Midbrain (tissue), 1 donor: ENCODE measurements at regions not wholly inside any gene's neighbourhood (a gene's known extent, or its start where the extent isn't known, plus 50 kb on each side); places are given as distances from the start of the nearest gene placed in this dataset.

Experiments used
- DNase-seq: peaks from one replicate; lab custom pipeline; 2025; lab: John Stamatoyannopoulos, UW

DNA sequence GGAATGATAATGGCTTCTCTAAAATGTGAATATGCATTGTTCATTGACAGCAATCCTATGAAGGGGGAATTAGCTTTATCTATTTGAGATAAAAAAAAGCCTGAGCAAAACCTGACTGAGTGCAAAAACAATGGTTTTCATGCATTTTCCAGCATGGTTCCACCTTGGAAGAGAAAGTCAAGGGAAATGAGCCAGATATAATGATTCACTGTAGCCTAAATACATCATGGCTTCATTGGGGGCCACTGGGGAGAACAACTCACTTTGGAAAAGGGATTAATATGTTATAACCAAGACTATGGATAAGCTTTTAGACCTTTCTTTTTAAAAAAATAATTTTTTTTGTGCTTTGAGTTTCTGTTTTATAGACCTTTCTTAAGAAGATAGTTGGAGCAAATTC, 679.7 kb downstream of the NYAP2 start:
- DNase-seq: no peak

DNA sequence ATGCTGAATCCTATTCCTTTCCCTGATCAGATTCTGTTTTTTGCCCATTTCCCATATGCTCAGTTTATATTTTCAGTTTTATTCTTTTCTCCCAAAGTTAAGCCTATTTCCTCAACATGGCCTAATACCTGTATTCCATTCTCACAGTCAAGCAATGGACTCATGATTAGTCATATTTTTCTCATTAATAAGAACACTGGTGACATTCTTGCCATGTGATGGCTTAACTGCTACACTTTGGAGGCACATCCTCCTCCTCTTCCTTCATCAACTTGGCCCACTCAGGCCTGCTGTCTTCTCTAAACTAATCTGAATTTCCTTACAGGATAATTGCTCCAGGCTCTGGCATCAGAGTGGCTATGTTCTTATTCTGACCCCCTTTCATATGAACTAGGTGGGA, 679.2 kb downstream of the NYAP2 start:
- DNase-seq: no peak

DNA sequence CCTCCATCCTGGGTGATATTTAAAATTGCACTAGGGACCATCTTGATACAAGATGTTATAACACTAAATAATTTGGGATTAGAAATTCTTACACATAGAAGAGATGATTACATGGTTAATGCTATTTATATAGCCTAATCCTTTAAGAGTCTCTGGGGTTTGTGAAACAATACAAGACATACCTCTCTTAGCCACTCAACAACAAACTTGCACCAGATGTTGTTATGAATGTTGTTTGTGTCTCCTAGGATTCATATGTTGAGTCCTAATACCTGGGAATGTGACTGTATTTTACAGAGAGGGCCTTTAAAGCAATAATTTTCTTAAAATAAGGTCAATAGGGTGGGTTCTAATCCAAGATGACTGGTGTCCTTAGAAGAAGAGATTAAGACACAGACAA, 678.3 kb downstream of the NYAP2 start:
- no peak for DNase-seq

DNA sequence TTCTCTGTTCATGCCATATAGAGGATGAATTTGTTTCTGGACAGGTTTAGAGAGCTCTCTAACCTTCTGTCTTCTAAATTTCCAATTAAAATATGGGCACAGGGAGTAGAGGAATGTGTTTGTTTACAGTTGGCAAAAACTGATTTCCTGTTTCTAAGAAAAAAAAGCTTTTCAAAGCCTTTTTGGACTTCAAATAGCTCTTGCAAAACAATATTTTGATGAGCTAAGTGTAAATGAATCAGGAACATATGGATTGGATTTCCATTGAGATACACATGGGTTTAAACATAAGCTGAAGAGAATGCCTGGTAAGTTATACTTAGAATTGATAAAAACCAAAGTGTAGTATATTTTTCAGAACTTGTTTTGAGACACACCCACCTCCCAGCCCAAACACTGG, 677.5 kb downstream of the NYAP2 start:
- no peak for DNase-seq

DNA sequence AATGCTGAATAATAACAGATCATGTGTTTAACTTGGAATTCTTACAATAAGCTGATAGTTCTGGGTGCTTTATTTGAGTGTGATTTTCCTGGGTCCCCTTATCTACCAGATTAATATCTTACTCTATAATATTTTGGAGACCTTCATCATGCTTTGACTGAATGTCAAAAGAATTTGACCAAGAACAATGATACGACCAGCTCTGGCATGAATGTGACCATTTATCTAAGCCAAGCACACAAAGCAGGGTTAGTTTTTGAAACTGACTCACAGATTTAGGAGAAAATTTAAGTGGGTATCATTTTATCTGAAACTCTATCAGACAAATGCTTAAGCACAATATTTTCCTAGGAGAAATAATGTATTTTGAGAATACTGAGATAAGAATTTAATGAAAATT, 677.0 kb downstream of the NYAP2 start:
- DNase-seq: no peak

DNA sequence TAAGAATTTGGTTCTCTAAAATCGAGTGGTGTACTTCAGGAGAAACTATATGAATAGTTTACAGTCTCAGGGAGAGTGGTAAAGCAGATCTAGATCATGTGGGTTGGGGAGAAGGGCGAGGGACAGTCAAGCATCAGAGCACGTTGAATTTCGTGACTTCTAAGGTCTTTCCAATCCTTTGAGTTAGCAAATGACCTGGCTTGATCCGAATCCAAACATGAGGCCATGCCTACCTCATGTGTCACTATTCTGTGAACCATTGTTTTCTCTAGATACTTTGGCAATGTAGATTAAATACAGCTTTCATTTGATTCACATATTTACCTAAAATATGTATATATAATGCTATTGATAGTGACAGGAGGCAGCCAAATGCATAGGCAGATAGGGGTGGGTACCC, 674.9 kb downstream of the NYAP2 start:
- DNase-seq: no peak

DNA sequence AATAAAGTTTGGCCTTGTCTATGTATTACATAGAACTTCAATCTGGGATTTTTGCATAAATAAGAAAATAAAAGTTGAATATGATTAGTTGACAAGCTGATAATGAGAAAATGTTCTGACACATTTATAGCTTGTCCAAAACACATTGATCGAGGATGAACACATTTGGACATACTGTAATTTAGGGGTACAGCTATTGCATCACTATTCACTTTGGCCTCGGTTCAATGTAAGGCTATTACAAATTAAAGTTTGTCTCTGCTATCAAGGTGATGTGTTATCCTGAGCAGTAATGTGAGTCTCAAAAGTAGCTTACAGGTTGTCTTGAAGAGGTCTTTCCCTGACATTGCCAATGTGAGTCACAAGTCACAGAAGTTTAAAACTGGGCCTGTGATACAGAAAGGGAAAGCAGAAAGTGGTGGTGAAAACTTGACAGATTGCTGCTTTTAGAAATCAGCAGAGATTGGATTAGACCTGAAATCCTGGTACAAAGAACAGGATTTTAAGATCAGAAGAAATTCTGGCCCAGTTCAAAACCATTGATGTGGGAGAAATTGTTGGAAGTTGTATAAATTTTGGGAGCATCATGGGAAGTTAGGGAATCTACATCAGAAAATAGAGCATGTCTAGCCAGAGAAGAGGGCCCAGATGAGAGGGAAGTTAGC, 674.1 kb downstream of the NYAP2 start:
- DNase-seq: no peak

DNA sequence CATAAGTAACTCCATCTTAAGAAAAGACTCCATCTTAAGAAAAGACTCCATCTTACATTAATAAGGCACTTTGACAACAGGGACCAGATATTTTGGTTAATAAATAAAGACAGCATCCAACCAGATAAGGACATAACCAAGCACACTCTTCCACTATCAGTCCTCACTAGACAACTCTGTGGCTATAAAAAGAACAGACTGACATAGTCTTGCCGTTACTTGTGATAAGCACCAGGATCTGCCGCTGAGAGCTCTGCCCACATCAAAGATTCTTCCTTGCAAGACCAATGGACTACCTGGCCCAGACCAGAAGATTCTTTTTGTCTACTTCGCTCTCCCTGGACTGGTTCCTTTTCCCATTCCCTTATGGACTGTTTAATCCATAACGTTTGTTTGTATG, 667.4 kb downstream of the NYAP2 start:
- no peak for DNase-seq

DNA sequence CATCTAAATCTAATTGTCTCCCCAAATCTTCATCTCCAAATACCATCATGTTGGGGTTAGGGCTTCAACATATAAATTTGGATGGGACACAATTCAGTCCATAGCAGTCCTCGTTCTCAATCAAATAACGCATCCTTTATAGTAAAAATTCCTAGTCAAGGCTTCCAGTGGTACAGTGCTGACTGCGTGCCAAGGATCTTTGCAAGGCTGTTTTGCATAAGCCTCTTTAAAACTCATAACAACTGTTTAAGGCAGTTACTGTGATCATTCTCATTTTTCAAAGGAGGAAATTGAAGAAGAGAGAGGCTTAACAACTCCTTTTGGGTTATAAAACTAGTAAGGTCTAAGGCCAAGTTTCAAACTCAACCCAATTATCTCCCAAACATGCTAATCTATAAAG, 666.9 kb downstream of the NYAP2 start:
- DNase-seq: no peak

DNA sequence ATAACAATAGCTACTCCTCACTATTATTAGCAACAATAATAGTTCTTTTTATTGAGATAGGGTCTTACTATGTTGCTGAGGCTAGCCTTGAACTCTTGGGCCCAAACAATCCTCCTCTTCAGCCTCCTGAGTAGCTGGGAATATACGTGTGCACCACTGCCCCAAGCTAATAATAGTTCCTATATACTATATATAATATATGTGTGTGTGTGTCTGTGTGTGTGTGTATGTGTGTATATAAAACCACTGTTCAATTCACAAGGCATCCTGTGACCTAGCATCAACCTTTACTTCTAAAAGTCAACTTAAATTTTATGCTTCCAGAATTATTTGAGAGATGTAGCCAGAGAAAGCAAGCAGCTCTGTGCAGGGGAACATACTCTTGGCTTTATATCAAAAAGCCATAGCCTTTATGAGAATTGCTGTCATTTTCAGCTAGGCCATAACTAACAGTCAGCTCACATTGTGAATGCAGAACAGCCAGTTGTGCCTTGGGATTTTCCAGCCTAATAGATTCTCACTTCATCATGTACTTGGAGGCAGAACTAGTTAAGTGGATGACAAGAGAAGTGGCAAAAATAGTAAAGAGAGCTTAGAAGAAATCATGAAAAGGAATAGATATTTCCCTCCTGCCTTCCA, 665.5 kb downstream of the NYAP2 start:
- DNase-seq: no peak

DNA sequence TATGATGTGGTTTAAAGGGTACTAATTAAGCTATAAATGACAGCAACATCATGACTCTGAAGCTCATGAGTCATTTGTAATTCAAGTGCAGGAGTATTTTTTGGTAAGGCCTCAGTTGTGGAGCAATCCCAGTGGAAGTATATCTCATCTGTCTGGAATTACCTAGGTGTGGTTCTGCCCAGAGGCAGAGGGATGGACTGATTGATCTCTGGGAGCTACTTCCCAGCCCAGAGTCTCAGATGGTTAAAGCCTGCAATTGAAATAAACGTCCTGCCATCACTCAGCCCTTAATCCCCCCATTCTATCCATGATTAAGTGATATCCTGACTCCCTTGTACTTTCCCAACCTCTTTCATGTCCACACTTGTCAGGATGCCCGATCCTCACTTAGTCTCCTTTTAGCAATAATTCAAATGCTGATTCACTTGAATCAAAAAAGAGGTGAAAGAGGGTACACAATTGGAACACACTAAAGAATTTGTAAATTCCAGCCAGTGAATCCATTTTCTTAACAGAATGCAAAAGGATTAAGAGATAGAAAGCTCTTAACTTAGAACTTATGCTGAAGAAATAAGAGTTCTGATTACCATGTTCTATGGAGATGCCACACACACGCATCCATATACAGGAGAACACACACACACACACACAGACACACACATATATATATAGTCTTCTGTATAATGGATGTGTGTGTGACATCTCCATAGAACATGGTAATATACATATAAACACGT, 664.4 kb downstream of the NYAP2 start:
- no peak for DNase-seq

DNA sequence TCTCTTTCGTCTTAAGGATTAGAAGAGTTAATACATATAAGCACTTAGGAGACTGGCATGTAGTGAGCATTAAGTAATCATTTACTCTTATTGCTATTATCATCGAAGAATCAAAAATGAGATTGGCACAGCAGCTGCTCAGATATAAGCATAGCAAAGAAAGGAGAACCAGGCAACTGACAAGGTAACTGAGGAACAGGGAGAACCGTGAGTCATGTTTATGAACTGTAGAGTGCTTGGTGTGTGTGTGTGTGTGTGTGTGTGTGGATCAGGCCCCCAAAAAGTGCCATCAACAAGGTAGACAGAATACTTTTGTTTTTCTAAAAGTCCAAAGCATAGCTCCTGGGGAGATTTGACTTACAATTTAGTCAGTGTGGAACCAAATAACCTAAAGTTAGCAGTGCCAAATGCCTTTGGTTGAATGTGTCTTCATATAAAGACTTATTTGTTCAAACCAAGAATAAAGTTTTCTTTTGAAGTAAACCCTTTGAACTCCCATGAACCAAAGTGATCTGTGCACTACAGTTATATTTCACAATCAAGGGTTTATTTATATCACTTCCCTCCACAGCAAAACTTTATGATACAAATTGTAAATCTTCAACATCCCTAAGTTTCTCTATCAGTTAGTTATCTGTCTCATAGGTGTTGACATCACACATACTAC, 660.6 kb downstream of the NYAP2 start:
- DNase-seq: no peak

DNA sequence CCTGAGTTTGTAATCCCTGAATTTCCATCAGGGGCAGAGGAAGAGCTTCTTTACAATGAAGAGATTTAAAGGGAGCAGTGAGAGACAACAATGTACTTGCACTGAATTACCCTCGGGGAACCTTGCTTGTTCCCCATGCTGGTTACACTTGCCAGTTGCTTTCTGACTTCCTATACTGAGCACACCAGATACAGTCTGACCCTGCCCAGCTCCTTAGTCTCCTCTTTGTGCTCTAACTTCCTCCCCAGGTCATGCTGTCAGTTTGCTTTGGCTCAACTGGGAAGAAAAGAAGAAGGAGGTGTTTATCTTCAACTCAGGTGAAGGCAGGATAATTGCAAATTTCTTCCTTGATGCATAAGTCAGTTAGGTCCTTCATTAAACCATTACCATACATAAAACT, 658.4 kb downstream of the NYAP2 start:
- DNase-seq: no peak

DNA sequence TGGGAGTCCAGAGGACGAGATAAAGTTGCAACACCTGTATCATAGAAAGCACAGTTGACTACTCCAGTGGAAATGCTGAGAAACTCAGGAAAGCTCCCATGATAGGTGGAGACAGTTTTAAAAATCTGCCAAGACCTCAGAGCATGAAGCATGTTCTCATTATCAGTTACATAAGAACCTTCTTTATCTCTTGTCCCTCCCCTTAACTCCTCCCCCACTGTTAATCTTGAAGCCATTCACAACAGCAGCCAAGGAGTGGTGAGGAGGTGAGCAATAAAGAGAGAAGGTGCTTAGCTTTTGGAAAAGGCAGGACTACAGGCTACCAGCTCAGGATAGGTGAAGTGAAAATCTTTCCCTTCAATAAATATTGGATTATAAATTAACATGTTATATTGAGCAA, 657.9 kb downstream of the NYAP2 start:
- no peak for DNase-seq

DNA sequence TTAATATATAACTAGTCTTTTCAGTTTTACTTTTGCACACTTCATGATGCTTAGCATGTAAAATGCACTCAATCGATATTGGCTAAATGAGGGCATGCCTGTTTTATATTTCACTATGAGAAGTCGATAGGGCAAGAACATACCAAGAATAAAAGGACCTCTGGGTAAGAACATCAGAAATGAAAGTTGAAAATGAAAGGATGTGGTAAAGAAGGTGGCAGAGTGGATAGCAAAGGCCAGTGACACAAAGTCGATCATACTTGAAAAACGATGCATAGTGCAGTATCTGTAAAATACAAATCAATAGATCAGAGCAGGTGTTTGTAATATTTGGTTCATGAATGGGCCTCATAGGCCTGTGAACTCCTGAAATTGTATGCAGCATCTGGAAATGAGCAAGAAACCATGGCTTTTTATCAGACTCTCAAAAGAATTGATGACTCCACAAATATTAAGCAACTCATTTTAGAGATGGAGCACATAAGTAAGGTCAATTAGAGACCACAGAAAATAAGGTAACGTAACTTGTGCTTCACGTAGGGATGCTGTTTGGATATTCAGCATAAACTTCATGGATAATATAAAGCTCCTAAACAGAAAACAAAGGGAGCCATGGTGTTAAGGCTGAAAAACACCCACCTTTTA, 653.4 kb downstream of the NYAP2 start:
- DNase-seq: no peak

DNA sequence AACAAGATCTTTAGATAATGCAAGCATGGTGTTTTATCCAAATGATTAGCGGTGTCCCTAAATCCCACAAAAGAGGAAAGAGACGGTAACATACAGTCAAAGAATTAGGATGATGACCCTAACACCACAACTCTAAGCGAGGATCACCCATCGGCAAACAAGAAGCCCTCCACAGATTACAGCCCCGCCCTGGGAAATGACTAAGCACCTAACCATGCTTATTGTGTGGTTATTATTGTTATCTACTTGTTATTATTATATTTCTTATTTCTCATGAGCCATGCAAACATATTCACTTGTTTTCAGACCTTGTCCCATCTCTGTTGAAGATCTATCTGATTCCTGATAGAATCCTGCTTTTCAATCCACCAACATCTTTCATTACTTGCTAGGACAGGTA, 651.3 kb downstream of the NYAP2 start:
- DNase-seq: no peak

DNA sequence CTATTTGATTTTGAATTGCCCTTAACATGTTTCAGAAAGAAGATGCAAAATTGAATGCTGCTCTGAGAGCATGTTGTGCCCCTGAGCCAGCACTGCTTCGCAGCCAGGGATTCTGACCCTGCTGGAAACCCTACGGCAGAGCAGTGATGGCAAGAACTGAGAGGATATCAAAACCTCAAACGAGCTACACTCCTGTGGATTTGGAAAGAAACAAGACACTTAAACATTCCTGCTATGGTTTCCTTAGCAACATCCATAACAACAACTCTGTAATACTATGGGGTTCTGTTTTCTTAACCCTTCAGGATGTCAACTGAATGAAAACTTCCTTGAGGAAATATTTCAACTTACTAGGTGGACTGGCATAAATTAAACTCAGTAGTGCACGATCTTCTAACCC, 649.1 kb downstream of the NYAP2 start:
- no peak for DNase-seq

DNA sequence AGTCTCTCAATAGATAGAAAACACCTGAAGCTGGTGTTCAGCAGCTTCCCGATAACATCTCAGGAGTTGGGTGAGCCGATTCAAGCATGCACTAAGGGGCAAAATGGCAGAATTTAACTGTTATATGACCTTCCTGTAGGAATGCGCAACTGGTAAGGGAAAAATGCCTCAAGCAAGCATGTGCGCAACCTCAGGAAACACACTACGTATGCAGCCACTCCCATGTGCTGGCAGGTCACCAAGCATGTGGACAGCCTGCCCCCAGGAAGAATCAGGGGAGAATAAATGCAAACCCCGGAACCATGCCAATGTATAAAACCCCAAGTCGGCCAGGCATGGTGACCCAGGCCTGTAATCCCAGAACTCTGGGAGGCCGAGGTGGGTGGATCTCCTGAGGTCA, 645.6 kb downstream of the NYAP2 start:
- no peak for DNase-seq

DNA sequence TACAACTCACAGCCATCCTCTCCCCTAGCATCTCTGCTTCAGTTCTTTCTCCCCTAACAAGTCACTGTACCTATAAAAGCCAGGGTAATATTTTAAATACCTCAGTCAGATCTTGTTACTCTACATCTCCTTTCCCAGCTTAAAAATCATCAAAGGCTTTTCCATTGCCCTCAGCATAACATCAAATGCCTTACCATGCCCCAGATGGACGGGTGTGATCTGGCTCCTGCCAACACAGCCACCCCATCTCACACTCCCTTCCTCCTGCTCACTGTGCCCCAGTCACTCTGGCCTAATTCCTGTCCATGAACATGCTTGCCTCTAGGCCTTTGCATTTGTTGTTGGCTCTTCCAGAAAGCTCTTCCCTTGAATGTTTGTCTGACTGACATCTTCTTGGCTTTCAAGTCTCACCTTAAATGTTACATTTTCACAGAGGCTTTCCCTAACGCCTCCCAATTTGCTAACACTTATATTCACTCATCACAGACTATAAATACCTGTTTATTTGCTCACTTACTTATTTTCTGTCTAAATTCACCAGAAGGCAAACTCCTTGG, 640.9 kb downstream of the NYAP2 start:
- DNase-seq: no peak

DNA sequence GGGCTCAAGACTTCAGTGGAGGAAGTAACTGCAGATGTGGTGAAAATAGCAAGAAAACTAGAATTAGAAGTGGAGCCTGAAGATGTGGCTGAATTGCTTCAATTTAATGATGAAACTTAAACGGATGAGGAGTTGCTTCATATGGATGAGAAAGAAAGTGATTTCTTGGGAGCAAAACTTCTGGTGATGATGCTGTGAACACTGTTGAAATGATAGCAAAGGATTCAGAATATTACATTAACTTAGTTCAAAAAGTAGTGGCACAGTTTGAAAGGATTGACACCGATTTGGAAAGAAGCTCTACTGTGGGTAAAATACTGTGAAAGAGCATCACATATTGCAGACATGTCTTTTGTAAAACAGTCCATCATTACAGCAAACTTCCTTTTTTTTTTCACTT, 638.0 kb downstream of the NYAP2 start:
- no peak for DNase-seq

DNA sequence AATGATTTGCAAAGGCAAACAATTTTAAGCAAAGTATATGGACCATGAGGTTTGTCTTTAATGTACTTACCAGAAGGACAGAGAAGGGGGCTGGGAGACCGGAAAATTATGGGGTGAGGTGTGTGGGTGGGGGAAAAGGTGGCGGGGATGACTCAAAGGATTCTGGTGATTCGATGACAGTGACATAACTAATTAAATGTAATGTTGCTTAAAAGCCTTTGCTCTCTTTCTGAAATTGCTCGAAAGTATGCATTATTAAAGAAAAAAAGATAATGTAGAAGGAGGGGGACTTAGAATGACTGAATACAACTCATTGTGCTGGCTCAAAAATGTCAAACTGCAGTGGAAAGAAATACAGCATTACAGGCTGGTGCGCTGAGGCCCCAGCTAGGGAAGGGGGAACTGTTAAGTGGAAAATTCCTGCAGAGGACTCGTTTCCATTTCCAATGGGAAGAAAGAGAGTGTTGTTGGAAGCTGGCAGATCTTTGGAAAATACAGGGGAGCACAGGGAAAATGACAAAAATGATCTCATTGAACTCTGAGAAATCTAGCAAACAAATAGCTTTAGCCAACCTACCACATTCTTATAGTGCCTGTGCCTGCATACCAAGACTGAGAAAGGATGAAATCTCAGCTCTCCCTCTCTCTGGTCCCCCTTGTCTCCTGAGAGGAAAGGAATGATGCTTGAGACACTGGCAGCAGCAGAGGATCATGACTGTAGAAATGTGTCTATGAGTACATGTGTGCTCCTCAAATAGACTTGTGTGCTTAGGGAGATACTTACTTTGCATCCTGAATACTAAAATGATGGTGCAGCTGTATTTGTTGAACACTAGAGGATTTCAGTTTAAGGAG, 632.4 kb downstream of the NYAP2 start:
- DNase-seq: peak; percentile 17
